Ramos (cell line): ENCODE measurements at regions not wholly inside any gene's neighbourhood (a gene's known extent, or its start where the extent isn't known, plus 50 kb on each side); places are given as distances from the start of the nearest gene placed in this dataset.

ENCODE experiments used
- in situ Hi-C: fragments of 300-500 bp; cut with MboI; formaldehyde crosslinking; loops from one replicate; pipeline ENCODE4 v1.14.3; 2022; ENCODE audit warnings: low sequenced_read_pairs; ENCODE audit not compliant: unreplicated experiment

DNA sequence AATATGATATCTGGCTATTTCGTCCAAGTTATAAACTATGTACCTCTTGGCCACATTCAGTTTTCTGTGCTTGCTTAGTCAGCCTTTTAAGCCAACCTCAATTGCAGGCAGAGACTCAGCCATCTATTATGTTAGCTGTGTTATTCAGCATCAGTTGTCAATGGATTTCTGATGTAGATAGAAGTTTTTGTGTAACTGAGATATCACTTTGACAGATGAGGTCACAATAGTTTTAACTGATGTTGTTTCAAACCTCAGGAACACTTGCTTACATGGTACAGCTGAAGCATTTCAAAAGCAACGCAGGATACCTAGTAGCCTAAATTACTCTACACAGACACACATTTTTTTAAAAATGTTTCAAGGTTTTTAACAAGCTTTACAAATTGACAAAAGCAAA, 1478.0 kb downstream of the NCAM2 start:
- in situ Hi-C loops, result no loop called here

DNA sequence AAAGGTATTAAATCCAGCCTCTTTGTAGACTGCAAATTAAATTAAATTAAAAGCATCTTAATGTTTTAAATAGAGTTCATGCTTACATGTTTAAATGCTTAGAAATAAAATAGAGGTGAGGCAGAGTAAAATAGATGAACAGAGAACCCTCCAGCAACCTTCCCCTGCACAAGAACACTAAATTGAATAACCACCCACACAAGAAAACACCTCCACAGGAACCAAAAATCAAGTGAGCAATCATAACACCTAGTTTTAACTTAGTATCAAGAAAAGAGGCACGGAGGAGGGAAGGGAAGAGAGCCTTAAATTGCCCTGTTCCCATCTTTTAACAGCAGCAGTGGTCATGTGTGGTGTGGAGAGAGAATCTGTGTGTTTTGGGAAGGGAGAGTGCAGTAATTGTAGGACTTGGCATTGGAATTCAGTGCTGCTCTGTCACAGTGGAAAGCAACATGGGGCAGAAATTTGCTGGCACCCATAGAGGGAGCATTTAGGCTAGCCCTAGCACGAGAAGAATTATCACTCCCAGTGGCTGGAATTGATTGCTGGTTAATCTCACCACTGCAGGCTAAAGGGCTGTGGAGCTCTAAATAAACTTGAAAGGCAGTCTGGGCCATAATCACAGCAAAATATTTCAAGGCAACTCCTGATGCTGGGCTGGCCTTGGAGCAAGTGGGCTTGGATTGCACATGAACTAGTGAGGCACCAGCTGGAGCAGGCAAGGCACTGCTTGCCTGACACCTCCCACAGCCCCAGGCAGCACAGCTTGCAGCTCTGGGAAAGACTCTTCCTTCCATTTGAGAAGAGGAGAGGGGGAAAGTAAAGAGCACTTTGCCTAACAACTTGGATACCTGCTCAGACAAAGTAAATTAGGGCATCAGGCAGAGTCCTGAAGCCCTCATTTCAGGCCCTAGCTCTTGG, 1478.8 kb downstream of the NCAM2 start:
- in situ Hi-C loops, result no loop called here

DNA sequence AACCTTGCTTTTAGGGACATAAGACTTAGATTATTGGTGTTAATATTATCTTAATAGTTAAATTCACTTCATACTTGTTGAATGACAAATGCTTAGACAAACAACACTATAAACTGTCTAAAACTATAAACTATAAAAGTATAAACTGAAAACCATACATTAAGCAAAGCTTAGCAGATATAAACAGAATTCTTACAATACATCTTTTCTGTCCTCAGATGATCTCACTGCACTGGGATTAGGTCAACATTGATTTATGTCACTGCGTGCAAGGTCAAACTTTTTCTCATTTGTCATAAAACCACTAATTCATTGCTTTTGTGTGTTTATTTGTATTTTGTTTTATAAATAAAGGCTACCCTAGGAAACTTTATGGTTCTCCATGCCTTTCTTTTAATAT, 1491.8 kb downstream of the NCAM2 start:
- in situ Hi-C loops, result no loop called here

DNA sequence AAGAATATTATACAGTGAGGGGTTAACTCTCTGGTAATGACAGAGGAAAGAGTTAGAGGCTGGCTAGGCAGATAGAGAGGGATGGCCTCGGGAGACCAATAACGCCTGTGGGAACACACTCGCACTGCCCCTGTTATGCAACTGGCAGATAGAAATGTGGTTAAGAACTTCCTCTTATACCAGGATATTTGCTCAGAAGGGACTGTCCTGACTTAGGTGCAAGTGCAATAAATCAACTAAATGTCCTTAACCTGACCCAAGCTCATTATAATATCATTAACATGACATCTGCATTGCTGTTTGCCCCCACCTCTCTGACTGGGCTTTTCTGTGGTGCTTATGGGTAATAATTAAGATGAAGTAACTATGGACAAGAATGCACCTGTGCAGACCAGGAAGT, 1518.0 kb downstream of the NCAM2 start:
- in situ Hi-C loops, result no loop called here

DNA sequence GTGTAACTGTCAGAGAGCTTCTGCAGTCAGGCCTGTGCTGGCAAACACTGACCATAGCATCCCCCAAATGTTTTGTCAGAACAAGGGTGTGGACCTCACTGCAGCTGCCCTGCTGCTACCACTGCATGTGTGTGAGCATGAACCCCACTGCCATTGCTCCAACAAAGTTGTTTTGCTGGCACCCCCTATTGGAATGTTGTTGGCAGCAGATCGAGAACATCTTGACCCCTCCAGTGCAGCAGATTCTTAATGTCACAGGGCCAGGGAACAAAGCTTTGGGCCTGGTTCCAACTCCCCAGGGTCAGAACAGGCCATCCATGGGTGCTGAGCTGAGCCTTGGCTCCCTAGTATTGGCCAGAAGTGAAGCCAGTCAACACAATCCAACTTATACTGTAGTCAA, 1537.4 kb downstream of the NCAM2 start:
- in situ Hi-C loops, result no loop called here

DNA sequence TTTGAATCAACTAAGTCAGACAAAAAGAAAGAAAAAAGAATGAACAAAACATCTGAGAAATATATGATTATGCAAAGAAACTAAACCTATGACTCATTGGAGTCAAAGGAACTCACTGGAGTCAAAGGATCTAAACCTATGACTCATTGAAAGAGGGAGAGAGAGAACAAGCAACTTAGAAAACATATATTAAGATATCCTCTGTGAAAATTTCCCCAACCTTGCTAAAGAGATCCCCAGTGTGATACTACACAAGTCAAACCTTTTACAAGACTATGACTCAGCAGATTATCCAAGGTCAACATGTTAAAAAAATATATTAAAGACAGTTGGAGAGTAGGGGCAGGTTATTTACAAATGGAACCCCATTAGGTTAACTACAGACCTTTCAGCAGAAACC, 1538.3 kb downstream of the NCAM2 start:
- in situ Hi-C loops, result no loop called here

DNA sequence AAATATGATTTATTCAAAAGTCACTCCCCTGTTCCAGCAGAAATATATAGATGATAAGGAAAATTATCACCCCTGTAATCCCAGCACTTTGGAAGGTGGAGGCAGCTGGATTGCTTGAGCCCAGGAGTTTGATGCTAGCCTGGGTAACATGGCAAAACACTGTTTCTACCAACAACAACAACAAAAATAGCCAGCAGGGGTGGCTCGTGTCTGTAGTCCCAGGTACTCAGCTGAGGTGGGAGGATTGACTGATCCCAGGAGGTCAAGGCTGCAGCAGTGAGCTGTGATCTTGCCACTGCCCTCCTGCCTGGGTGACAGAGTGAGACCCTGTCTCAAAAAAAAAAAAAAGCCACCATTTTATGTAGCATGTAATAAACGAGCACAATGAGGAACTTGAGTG, 1546.5 kb downstream of the NCAM2 start:
- in situ Hi-C loops, result no loop called here

DNA sequence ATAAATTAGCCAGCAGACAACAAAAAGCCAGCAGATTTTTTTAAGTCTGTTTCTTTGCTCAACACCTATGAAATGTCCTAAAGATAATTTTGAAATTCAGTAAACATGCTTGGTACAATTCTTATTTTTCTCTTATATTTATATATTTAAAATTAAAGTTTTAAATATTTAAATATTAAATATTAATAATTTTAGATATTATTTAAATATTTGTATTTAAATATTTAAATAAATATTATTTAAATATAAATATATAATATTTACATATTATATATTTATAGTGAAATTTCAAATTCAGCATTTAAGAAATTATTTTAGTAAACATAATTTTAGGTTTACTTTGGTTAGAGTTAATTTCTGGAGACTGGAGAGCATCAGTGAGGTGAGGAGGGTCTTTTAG, 1554.2 kb downstream of the NCAM2 start:
- in situ Hi-C loops, result no loop called here

DNA sequence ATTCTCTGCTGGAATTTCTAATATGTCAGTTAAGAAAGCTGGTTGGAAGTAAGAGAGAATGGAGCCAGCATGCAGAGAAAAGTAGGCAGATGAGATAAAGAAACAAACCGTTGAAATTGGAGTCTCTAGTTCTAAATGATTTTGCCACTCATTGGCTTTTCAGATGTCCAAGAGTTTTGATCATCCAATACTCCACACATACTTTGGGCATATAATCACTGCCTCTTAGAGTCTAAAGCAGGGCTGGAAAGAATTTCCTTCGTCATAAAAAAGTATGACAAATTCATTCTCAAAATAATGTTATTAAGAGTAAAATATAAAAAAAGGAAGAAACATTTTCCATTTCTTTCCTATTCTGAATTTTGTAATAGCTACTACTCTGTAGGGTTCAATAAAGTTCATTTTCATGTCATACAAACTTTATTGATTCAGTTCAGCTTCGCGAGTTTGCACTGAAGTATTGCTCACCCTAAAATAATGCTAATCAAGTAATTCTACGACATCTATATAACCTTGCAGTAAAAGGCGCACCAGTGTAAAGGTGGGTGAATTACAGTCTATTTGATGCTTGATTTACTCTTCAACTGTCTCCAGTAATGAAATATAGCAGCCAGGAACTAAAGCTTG, 1556.6 kb downstream of the NCAM2 start:
- in situ Hi-C loops, result no loop called here

DNA sequence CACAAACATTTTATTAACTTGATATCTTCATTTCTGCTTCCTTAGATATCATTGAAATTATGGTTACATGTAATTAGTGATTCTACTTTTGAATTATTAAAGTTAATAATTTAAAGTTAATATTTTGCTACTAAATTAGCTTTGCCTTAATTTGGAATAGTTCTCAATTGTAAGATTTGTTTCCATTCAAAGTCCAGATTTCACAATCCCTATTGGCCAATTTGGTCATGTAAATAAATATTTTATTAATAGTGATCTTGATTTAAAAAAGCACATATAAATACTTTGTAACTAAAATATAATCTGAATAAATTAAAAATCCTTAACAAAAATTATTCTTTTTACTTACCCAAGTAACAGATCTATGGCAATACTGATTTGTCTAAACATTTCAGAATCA, 1558.6 kb downstream of the NCAM2 start:
- in situ Hi-C loops, result no loop called here

DNA sequence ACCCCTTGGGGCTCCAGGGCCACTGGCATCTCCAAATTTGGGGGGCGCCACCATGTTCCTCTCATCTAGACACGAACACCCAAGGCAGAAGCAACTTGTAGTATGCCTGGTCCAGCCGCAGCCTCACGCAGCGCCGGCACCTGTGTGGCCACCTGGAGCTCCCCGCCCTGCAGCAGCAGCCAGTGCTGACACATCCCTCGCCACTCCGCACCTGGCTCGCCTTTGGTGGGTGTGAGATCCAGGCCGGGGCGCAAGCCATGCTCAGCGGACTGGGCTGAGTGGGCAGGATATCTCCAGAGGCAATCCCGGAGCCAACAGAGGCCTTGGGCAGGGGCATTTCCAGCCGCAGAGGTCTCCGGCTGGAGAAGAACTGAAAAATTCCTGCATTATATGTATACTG, 1563.7 kb downstream of the NCAM2 start:
- in situ Hi-C loops, result no loop called here

DNA sequence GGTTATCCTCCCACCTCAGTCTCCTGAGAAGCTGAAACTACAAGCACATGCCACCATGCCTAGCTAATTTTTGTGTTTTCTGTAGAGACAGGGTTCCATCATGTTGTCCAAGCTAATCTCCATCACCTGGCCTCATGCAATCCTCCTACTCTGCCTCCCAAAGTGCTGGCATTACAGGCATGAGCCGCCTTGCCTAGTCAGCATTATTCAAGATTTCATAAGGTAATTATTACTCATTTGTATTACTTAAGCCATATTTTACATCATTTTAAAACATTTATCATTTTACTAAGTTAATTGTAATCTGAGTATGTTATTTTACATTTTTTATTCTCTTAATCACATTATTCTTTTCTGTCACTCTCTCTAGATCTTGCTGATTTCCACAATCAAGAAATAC, 1575.6 kb downstream of the NCAM2 start:
- in situ Hi-C loops, result no loop called here

DNA sequence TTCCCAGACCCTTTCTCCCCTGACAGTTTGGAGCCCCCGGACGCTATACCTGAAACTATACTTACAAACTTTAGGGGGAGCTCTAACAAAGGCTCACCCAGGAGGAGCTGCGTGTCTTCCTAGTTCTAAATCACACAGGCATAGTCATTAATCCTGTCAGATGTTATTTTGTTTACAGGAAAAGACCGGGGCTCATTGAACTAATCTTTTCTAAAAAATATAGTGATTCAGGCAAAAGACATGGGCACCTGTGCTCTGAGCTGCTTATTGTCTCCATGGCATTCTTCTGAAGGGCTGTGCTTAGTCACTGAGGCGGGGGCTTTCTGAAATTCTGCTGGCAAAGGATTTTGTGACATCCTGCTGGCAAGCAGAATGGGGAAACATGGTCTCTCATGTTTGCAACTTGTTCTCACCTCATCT, 1577.0 kb downstream of the NCAM2 start:
- in situ Hi-C loops, result no loop called here

DNA sequence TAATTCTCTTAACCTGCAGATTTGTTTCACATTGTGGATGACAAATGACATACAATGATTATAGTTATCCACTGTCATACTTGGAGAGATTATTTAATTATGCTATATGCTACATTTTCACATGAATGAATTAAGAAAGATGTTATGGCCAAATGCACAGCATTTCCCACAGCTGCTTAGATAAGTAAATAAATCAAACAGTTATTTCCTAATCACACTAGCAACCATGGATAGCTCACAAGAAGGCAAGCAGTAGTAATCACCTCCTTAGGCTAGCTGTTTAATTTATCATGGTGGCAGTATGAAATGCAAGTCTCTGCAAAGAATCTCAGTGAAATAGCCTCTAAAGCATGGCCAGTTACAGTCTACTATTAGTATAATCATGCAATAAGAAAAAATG, 1581.5 kb downstream of the NCAM2 start:
- in situ Hi-C loops, result no loop called here

DNA sequence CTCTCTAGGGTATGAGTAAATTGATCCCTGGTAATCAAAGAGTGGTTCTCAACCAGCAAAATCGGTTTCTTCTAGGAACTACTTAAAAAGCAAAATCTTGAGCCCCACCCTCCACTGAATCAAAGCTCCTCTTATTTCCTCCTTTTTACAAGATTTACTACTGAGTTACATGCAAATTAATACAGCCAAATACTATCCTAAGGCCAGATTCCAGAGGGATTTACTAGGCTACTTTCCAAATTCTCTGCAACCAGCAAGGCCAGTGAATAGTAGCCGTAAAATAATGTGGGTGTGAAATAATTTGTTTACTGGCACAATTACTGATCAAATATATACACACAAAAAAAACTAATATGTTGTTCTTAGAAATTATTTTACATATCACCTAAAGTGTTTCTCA, 1583.8 kb downstream of the NCAM2 start:
- in situ Hi-C loops, result no loop called here

DNA sequence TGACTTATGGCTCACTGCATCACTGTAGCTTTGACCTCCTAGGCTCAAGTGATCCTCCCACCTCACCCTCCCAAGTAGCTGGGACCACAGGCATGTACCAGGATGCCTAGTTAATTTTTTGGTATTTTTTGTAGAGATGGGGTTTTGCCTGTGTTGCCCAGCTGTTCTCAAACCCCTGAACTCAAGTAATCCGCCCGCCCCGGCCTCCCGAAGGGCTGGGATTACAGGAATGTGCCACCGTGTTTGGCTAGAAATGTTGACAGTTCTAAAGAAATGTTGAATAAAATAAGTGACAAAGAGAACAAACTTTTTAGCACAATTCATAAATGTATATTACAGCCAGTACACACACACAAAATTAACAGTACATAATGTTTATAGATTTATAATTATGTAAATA, 1586.1 kb downstream of the NCAM2 start:
- in situ Hi-C loops, result no loop called here

DNA sequence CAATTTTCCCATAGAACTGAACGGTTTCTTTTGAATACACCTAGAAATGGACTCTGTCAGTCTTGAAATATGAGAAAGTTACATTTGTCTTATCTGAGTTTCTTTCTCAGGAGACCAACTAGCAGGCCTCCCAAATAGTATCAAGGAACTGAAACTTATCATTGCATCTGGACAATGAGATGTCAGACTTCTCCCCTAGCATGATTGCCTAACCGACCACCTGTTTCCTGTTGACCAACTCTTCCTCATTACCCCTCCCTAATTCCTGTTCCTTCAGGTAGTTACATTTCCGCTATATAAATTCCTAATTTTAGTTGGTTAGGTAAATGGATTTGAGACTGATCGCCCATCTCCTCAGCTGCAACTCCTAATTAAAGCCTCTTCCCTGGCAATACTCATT, 1587.3 kb downstream of the NCAM2 start:
- in situ Hi-C loops, result no loop called here

DNA sequence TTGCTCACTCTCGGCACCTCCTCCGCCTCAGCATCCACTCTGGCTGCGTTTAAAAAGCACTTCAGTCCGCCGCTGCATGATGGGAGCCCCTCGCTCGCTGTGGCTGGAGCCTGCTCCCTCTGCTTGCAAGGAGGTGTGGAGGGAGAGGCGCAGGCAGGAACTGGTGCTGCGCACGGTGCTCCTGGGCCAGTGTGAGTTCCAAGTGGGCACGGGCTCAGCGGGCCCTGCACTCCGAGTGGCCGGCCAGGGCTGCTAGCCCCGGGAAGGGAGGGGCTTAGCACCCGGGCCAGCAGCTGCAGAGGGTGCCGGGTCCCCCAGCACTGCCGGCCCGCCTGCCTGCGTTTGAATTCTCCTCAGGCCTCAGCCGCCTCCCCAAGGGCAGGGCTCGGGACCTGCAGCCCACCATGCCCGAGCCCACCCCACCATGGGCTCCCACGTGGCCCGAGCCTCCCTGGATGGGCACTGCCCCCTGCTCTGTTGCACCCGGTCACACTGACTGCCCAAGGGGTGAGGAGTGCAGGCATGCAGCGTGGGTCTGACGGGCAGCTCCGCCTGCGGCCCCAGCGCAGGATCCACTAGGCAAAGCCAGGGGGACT, 1599.5 kb downstream of the NCAM2 start:
- in situ Hi-C loops, result no loop called here

DNA sequence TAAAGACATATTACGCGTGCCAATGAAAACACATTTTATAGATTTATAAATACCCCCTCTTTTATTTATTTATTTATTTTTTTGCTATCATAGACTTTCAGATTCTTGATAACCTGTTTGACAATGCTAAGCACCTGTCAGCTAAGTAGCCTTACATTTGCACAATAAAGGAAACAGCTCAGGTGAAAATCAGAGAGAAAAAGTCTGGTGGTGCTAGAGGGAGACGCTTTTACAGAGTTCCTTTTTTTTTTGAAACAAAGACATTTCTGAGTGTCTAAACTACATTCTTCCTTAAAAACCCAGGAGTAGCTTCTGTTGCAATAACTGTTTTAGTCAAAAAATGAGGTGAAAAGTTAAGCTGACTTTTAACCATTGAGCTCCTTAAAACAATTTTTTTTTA, 1611.6 kb downstream of the NCAM2 start:
- in situ Hi-C loops, result no loop called here

DNA sequence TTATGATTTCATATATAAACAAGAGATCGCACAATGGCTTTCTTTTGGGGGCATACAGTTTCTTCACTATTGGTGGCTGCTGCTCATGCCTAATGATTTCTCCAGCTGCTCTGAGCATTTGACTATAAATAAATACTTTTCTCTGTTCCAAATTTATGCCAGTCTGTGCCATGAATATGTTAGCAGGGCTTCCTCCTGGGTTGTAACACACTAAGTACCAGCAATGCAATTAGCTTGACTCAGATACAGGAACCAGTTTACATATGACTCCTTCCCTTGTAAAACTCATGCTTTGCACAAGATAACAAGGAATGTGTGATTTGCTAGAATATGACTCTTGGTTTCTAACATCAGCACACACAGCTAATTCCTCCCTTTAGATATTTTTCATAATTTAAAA, 1629.7 kb downstream of the NCAM2 start:
- in situ Hi-C loops, result no loop called here

DNA sequence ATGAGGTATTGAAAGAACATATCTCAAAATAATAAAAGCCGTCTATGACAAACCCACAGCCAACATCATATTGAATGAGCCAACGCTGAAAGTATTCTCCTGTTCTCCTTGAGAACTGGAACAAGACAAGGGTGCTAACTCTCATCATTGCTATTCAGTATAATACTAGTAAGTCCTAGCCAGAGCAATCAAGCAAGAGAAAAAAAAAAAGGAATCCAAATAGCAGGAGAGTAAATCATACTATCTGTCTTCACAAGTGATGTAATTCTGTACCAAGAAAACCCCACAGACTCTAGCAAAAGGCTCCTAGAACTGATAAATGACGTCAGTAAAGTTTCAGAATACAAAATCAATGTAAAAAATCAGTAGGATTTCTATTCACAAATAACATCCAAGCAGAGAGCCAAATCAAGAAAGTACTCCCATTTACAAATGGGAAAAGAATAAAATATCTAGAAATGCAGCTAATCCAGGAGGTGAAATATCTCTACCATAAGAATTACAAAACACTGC, 1632.8 kb downstream of the NCAM2 start:
- in situ Hi-C loops, result no loop called here
